Mesodermal cell (in vitro differentiated cells): ENCODE measurements at regions not wholly inside any gene's neighbourhood (a gene's known extent, or its start where the extent isn't known, plus 50 kb on each side); places are given as distances from the start of the nearest gene placed in this dataset.
"Not testable (repeated sequence)": the region's sequence is repeated elsewhere in the genome, so short reads cannot be mapped to it uniquely, and the experiment has no call there.

Experiments used
- H3K27ac ChIP-seq: 2 replicates; pipeline ENCODE4 v1.7.0; 2013; ENCODE audit warnings: mild to moderate bottlenecking, low read depth, low read length, moderate library complexity; ENCODE audit not compliant: severe bottlenecking
- H3K36me3 ChIP-seq: 2 replicates; pipeline ENCODE4 v1.7.1; 2013; ENCODE audit warnings: mild to moderate bottlenecking, low read length, moderate library complexity; ENCODE audit not compliant: control insufficient read depth, insufficient read depth
- H3K4me1 ChIP-seq: one replicate; pipeline ENCODE4 v1.7.1; 2013; ENCODE audit warnings: mild to moderate bottlenecking, low read length; ENCODE audit not compliant: insufficient read depth, control insufficient read depth, poor library complexity, severe bottlenecking
- H3K4me3 ChIP-seq: 2 replicates; pipeline ENCODE4 v1.7.0; 2013; ENCODE audit warnings: low read length, control low read depth, mild to moderate bottlenecking; ENCODE audit not compliant: insufficient read depth, poor library complexity, severe bottlenecking; ENCODE audit errors: extremely low read depth
- H3K9me3 ChIP-seq: 2 replicates; pipeline ENCODE4 v1.7.1; 2013; ENCODE audit warnings: mild to moderate bottlenecking, low read length, moderate library complexity; ENCODE audit not compliant: control insufficient read depth
- WGBS, 2 experiments: methylation state at CpG; one replicate each; pipeline ENCODE4 v1.1.5; 2013; ENCODE audit warnings: missing lambda C conversion rate in 2 of 2; ENCODE audit not compliant: insufficient coverage in 2 of 2; 5-methylcytosine and 5-hydroxymethylcytosine counted together

GRCh38 chr20:40634891-40635290 is 54.1 kb downstream of the MAFB start:
- H3K9me3 ChIP-seq = no peaks in the 10 kb centered on the region
- H3K27ac ChIP-seq = no peak overlapping the region
- 90 to 93% methylated on average over 3 of the region's 3 CpGs for WGBS, 2 experiments
- no peak overlapping the region for H3K4me3 ChIP-seq
- H3K4me1 ChIP-seq = no peaks in the 10 kb centered on the region
- no peaks in the 10 kb centered on the region for H3K36me3 ChIP-seq

DNA sequence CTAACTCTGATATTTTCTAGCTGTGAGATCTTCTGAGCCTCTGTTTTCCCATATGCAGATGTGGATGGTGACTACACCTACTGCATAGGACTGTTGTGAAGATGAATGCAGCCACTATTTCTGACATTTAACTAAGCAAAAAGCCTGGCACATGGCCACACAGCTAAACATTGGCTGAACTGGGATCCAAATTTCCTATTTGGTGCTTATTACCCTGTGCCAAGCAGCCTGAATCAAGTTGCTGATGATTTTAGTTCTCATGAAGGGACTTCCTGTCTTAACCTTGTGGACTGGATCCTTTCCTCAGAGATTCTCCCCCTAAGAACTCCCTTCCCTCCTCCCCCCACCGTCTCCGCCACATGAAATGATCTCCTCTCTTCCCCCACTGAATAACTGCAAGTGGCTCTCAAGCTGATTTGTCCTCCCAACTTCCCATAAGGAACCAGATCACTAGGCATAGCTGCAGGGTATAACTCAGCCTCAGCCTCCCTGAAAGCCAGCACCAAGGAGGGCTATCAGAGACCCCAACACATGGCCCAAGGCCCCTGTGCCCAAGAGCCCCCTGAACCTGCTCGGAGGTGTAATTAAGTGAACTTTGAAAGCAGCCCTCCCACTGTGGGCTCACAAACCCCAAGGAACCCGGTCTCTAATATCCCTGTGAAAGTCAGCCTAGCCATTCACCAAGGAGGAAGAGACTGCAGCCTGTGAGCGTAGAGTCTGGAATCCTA is 55.7 kb downstream of the MAFB start:
- no peaks in the 10 kb centered on the region for H3K9me3 ChIP-seq
- WGBS, 2 experiments = 74 to 79% methylated on average over 3 to 4 of the region's 5 CpGs
- H3K4me3 ChIP-seq = no peak overlapping the region
- no peaks in the 10 kb centered on the region for H3K4me1 ChIP-seq
- no peaks in the 10 kb centered on the region for H3K36me3 ChIP-seq
- no peak overlapping the region for H3K27ac ChIP-seq

GRCh38 chr20:40632346-40632976 is 56.6 kb downstream of the MAFB start:
- no peaks in the 10 kb centered on the region for H3K9me3 ChIP-seq
- no peaks in the 10 kb centered on the region for H3K36me3 ChIP-seq
- WGBS, 2 experiments = 85 to 94% methylated on average over 8 to 9 of the region's 10 CpGs
- H3K4me3 ChIP-seq = no peak overlapping the region
- no peak overlapping the region for H3K27ac ChIP-seq
- no peaks in the 10 kb centered on the region for H3K4me1 ChIP-seq

- Histone ChIP-seq H3K27ac (no peak overlapping the region), H3K36me3 (no peaks in the 10 kb centered on the region), H3K9me3 (no peaks in the 10 kb centered on the region), H3K4me1 (no peaks in the 10 kb centered on the region), H3K4me3 (no peak overlapping the region)
- WGBS, 2 experiments = 95 to 97% methylated on average over 9 to 10 of the region's 10 CpGs
These were observed 57.9 kb downstream of the MAFB start for GRCh38 chr20:40631119-40631631.

- H3K27ac ChIP-seq = no peak overlapping the region
- WGBS, 2 experiments = 81% methylated on average over 2 of the region's 3 CpGs; no CpG with 5 or more reads in 1 of the 2 experiments
These were observed 58.3 kb downstream of the MAFB start for GRCh38 chr20:40630713-40631112.

GRCh38 chr20:40630099-40630498 is 58.9 kb downstream of the MAFB start:
- Histone ChIP-seq H3K4me3 (no peak overlapping the region), H3K27ac (no peak overlapping the region), H3K36me3 (no peaks in the 10 kb centered on the region), H3K4me1 (no peaks in the 10 kb centered on the region), H3K9me3 (no peaks in the 10 kb centered on the region)
- WGBS, 2 experiments = 98% methylated on average over 6 to 7 of the region's 7 CpGs

More at GRCh38 chr20:40630713-40631112, 58.3 kb downstream of the MAFB start:
- no peaks in the 10 kb centered on the region for H3K36me3 ChIP-seq
- no peaks in the 10 kb centered on the region for H3K9me3 ChIP-seq
- no peak overlapping the region for H3K4me3 ChIP-seq
- H3K4me1 ChIP-seq = no peaks in the 10 kb centered on the region

- H3K4me1 ChIP-seq = no peaks in the 10 kb centered on the region
- 71 to 76% methylated on average over 6 to 7 of the region's 10 CpGs for WGBS, 2 experiments
- no peak overlapping the region for H3K27ac ChIP-seq
- H3K9me3 ChIP-seq = no peaks in the 10 kb centered on the region
- H3K4me3 ChIP-seq = no peak overlapping the region
- no peaks in the 10 kb centered on the region for H3K36me3 ChIP-seq
These were observed 60.2 kb downstream of the MAFB start for GRCh38 chr20:40628877-40629276.

DNA sequence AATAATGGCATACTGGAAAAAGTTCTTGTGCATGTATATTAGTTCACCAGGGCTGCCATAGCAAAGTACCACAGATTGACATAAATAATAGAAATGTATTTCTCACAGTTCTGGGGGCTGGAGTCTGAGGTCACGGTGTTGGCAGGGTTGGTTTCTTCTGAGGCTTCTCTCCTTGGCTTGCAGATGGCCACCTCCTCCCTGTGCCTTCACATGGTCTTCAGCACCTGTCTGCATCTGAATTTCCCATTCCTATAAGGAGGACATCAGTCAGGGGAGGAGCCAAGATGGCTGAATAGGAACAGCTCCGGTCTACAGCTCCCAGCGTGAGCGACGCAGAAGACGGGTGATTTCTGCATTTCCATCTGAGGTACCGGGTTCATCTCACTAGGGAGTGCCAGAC is 70.0 kb downstream of the MAFB start:
- not testable (repeated sequence) for H3K27ac ChIP-seq, H3K4me3 ChIP-seq, H3K36me3 ChIP-seq, H3K4me1 ChIP-seq, H3K9me3 ChIP-seq
- 80% methylated on average over 1 of the region's 7 CpGs; no CpG with 5 or more reads in 1 of the 2 experiments for WGBS, 2 experiments

DNA sequence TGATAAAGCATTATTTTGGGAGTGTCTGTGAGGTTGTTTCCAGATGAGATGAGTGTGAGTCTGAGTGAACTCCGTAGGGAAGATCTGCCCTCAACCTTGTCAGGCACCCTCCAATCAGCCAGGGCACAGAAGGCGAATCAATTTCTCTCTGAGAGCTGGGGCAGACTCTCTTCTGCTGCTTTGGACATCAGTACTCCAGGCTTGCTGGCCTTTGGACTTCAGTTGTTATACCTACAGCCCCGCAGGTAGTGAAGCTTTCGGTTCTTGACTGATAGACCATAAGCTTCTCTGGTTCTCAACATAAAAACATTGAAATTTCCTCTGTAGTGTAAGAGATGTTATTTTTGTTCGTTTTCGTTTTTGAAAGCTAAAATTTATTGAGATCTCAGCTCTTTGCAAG is 71.4 kb downstream of the MAFB start:
- Histone ChIP-seq H3K4me3 (no peak overlapping the region), H3K9me3 (no peaks in the 10 kb centered on the region), H3K4me1 (no peaks in the 10 kb centered on the region), H3K27ac (no peak overlapping the region), H3K36me3 (no peaks in the 10 kb centered on the region)
- WGBS, 2 experiments = 75 to 93% methylated on average over 1 to 4 of the region's 6 CpGs

GRCh38 chr20:40612837-40613236 is 76.2 kb downstream of the MAFB start:
- Histone ChIP-seq H3K27ac (no peak overlapping the region), H3K9me3 (no peaks in the 10 kb centered on the region), H3K4me3 (no peak overlapping the region), H3K36me3 (no peaks in the 10 kb centered on the region), H3K4me1 (no peaks in the 10 kb centered on the region)

- Histone ChIP-seq H3K9me3 (no peaks in the 10 kb centered on the region), H3K36me3 (no peaks in the 10 kb centered on the region), H3K4me3 (no peak overlapping the region), H3K4me1 (no peaks in the 10 kb centered on the region), H3K27ac (no peak overlapping the region)
- no CpG with 5 or more reads among the region's 4 CpGs for WGBS, 2 experiments
These were observed 76.8 kb downstream of the MAFB start for GRCh38 chr20:40612247-40612646.
